Activated T-cell treated with anti-CD3 and anti-CD28 coated beads, Interleukin-2, amount 50 U/mL, for 4 hours (primary cell): ENCODE measurements at regions not wholly inside any gene's neighbourhood (a gene's known extent, or its start where the extent isn't known, plus 50 kb on each side); places are given as distances from the start of the nearest gene placed in this dataset.

ENCODE experiments used
- ATAC-seq, 2 donors: fragments of 200-7000 bp; cut with Tn5 transposase; one replicate each; pipeline ENCODE4 v1.10.0; 2021
- DNase-seq: peaks from one replicate; pipeline ENCODE4 v3.0.0-alpha.2; 2020
- H3K27me3 Mint-ChIP-seq: one replicate; pipeline ENCODE4 v1.8.0; 2021; ENCODE audit warnings: low read depth, mixed read lengths
- H3K36me3 Mint-ChIP-seq: one replicate; pipeline ENCODE4 v1.8.0; 2022; ENCODE audit warnings: mixed read lengths; ENCODE audit not compliant: insufficient read depth
- H3K4me1 Mint-ChIP-seq: one replicate; pipeline ENCODE4 v1.8.0; 2021; ENCODE audit warnings: low read depth, mixed read lengths
- H3K4me3 Mint-ChIP-seq: one replicate; pipeline ENCODE4 v1.8.0; 2021; ENCODE audit warnings: mild to moderate bottlenecking, moderate library complexity, mixed read lengths
- H3K9me3 Mint-ChIP-seq: one replicate; pipeline ENCODE4 v1.8.0; 2021; ENCODE audit warnings: mixed read lengths

DNA sequence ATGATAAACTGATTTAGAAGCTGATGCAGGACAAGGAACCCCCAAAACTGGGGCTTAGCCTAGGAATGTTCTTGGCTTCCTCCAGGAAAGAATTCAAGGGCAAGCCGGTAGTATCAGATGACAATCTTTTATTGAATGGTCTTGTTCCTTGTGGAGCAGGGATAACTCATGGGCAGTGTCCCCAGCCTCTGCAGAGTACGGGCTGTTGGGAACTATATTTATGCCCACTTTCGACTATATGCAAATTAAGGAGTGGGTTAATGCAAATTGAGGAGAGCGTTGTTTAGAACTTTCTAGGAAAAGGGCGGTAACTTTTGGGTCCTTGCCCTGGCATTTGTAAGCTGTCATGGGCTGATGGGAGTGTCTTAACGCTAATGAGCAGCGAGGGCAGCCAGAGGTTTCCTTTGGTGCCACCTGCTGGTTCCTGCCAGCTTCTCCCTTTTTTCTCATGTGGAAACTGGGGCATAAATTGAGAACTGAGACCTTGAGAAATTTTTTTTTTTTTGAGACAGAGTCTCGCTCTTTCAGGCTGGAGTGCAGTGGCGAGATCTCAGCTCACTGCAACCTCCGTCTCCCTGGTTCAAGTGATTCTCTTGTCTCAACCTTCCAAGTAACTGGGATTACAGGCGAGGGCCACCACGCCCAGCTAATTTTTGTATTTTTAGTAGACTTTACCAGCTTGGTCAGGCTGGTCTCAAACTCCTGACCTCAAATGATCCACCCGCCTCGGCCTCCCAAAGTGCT is 79.4 kb upstream of the ABCC4 start:
- ATAC-seq = peak; percentile 91 to 95
- H3K27me3 Mint-ChIP-seq = peaks cover 5% of the 10 kb centered on the region
- no peak overlapping the region for H3K4me3 Mint-ChIP-seq
- peaks cover 2% of the 10 kb centered on the region for H3K4me1 Mint-ChIP-seq
- no peaks in the 10 kb centered on the region for H3K9me3 Mint-ChIP-seq
- H3K36me3 Mint-ChIP-seq = no peaks in the 10 kb centered on the region
- peak; percentile 57 for DNase-seq

DNA sequence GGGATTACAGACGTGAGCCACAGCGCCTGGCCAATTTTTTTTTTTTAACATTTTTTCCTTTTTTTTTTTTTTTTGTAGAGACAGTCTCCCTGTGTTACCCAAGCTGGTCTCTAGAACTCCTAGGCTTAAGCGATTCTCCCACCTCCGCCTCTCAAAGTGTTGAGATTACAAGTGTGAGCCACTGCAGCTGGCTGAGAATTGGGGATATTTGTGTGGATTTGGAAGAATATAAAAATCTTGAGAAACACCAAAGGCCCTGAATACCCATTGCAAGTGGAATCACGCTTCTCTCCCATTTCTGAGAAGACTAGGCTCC is 79.9 kb upstream of the ABCC4 start:
- H3K4me3 Mint-ChIP-seq = no peak overlapping the region
- ATAC-seq (no peak), DNase-seq (no peak)
- peaks cover 2% of the 10 kb centered on the region for H3K4me1 Mint-ChIP-seq
- peaks cover 5% of the 10 kb centered on the region for H3K27me3 Mint-ChIP-seq
- H3K9me3 Mint-ChIP-seq = no peaks in the 10 kb centered on the region
- no peaks in the 10 kb centered on the region for H3K36me3 Mint-ChIP-seq

DNA sequence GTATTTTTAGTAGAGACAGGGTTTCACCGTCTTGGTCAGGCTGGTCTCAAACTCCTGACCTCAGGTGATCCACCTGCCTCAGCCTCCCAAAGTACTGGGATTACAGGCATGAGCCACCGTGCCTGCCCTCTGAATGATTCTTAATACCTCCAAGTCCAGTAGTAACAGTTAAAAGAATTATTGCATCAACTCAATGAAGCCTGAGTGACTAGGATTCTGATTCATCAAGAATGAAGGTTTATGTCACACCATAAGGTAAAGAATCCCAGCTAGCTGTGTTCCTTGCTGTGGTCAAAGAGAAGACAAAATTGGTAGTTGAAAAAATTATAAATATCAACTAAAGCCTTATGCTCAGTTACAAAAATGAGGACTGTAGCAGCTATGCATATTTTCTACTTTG is 81.2 kb upstream of the ABCC4 start:
- DNase-seq = no peak
- Mint-ChIP-seq H3K9me3 (no peaks in the 10 kb centered on the region), H3K4me1 (peaks cover 2% of the 10 kb centered on the region), H3K36me3 (no peaks in the 10 kb centered on the region), H3K4me3 (no peak overlapping the region), H3K27me3 (peaks cover 5% of the 10 kb centered on the region)
- no peak for ATAC-seq

DNA sequence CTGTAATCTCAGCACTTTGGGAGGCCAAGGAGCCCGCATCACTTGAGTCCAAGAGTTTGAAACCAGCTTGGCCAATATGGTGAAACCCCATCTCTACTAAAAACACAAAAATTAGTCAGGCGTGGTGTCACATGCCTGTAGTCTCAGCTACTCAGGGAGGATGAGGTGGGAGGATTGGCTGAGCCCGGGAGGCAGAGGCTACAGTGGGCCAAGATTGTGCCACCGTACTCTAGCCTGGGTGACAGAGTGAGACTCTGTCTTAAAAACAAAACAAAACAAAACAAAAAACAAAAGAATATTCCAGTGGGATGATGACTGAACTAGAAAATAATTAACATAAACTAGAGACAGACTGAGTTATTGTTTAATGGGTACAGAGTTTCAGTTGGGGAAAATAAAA is 81.7 kb upstream of the ABCC4 start:
- Mint-ChIP-seq H3K36me3 (no peaks in the 10 kb centered on the region), H3K4me1 (peaks cover 2% of the 10 kb centered on the region)
- no peak for ATAC-seq

DNA sequence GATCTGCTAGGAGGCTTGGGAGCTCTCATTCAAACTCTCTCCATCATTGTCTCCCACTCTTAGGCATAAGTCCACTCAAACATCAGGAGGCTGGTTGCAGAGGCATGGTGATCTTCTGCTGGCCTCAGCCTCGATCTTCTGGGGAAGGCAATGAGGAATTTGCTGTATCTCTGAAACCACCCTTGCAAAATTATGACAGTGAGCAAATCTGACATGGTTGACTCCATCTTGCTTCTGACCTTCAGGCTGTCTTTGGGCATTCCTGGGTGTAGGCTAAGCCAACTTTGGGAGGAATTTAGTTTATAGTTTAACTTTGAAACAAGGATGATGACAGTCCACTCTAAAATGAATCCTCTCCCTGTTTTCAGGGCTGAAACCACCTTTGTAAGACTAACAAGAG is 84.1 kb upstream of the ABCC4 start:
- DNase-seq = no peak
- no peaks in the 10 kb centered on the region for H3K9me3 Mint-ChIP-seq
- H3K4me3 Mint-ChIP-seq = no peak overlapping the region
- peaks cover 2% of the 10 kb centered on the region for H3K4me1 Mint-ChIP-seq
- no peak for ATAC-seq
- H3K27me3 Mint-ChIP-seq = peaks cover 15% of the 10 kb centered on the region
- H3K36me3 Mint-ChIP-seq = no peaks in the 10 kb centered on the region

More for the DNA sequence above, 81.7 kb upstream of the ABCC4 start:
- no peak for DNase-seq
- H3K9me3 Mint-ChIP-seq = no peaks in the 10 kb centered on the region
- H3K27me3 Mint-ChIP-seq = peaks cover 5% of the 10 kb centered on the region
- no peak overlapping the region for H3K4me3 Mint-ChIP-seq

DNA sequence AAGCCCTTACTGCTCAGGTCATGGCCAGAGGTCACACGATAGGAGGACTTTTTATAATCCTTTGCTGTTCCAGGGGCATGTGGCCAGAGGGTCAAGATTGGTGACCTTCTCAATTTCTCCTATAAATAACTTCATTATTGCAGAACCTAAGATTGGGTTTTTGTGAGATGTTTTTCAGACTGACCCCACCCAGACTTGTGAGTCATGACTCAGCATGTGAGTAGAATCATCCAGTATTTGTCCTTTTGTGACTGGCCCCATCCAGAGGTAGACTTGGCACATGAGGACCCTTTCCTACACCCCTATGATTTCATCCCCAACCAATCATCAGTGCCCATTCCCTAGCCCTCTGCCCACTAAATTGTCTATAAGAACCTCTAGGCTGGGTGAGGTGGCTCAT is 84.5 kb upstream of the ABCC4 start:
- H3K36me3 Mint-ChIP-seq = no peaks in the 10 kb centered on the region
- DNase-seq (no peak), ATAC-seq (no peak)
- no peaks in the 10 kb centered on the region for H3K9me3 Mint-ChIP-seq
- H3K4me1 Mint-ChIP-seq = peaks cover under 1% of the 10 kb centered on the region
- H3K4me3 Mint-ChIP-seq = no peak overlapping the region
- H3K27me3 Mint-ChIP-seq = peaks cover 18% of the 10 kb centered on the region

DNA sequence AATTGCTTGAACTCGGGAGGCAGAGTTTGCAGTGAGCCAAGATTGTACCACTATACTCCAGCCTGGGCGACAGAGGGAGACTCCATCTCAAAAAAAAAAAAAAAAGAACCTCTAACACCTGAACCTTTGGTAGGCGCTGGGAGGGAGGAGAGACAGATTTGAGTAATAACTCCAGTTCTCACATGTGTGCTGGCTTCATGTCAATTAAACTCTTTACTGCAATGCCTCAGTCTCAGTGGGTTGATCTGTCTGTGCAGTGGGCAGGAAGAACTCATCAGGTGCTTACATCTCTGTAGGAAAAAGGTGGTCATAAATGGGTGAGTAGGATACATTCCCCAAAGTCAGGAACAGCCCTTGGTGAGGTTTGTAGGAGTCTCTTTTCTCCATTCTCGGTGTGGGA is 85.1 kb upstream of the ABCC4 start:
- Mint-ChIP-seq H3K27me3 (peaks cover 20% of the 10 kb centered on the region), H3K9me3 (no peaks in the 10 kb centered on the region), H3K4me1 (no peaks in the 10 kb centered on the region), H3K36me3 (no peaks in the 10 kb centered on the region), H3K4me3 (no peak overlapping the region)
- no peak for DNase-seq
- ATAC-seq = no peak

DNA sequence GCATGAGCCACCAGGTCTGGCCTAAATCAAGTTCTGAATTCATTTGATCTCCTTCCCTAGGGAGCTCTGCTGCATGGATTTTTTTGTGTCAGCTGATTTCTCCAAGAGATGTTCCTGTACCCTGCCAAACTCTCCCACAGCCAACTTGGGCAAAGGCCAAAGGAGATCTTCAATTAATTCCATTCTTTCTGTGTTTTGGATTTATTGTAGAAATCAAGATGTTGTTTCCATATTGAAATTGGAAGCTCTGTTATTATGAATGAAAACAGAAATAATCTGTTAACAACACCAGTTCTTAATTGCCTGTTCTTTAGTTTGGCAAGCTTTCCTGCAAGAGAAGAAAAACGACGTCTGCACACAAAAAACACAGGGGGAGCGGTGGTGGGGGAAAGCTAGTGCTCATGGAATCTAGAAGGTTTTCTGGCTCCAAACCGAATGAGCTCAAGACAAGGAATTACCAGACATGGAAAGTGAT is 86.5 kb upstream of the ABCC4 start:
- no peak for ATAC-seq
- Mint-ChIP-seq H3K4me1 (no peaks in the 10 kb centered on the region), H3K9me3 (no peaks in the 10 kb centered on the region), H3K36me3 (no peaks in the 10 kb centered on the region), H3K4me3 (no peak overlapping the region), H3K27me3 (peaks cover 25% of the 10 kb centered on the region)
- no peak for DNase-seq

DNA sequence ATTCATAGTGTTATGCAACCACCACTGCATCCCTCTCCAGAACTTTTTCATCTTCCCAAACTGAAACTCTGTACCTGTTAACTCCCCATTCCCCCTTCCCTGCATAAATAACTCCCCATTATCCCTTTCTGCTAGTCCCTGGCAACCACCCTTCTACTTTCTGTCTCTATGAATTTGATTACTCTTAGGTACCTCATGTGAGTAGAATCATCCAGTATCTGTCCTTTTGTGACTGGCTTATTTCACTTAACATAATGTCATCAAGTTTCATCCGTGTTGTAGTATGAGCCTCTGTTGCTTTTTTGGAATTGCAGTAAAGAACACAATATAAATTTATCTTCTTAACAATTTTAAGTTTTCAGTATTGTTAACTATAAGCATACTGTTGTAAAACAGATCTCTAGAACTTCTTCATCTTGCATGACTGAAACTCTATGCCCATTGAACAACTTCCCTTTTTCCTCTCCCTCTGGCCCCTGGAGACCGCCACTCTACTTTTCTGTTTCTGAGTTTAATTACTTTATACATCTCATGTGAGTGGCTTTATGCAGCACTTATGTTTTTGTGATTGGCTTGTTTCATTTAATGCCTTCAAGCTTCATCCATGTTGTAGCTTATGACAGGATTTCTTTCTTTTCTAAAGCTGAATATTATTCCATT is 87.3 kb upstream of the ABCC4 start:
- peaks cover 25% of the 10 kb centered on the region for H3K27me3 Mint-ChIP-seq
- H3K4me1 Mint-ChIP-seq = no peaks in the 10 kb centered on the region
- no peaks in the 10 kb centered on the region for H3K9me3 Mint-ChIP-seq
- H3K4me3 Mint-ChIP-seq = no peak overlapping the region
- DNase-seq (no peak), ATAC-seq (no peak)
- H3K36me3 Mint-ChIP-seq = no peaks in the 10 kb centered on the region

DNA sequence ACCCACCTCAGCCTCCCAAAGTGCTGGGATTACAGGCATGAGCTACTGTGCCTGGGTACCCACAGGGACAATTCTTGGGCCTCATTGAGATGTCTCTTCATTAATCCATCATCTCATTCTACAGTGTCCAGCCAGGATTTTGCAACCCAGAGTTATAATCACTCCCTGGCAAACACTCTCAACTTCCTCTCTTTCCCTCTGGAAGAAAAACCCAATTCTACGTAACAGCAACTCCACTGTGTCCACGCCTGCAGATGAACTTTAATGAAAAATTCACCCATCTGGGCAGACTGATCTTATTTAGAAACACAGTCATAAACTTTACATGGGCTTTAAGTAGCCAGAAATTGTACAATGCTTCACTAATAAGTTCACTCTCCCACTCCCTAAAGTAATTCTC is 90.1 kb upstream of the ABCC4 start:
- ATAC-seq = no peak
- no peak for DNase-seq
- no peaks in the 10 kb centered on the region for H3K36me3 Mint-ChIP-seq
- H3K4me1 Mint-ChIP-seq = no peaks in the 10 kb centered on the region
- H3K9me3 Mint-ChIP-seq = no peaks in the 10 kb centered on the region
- peaks cover 31% of the 10 kb centered on the region for H3K27me3 Mint-ChIP-seq
- H3K4me3 Mint-ChIP-seq = no peak overlapping the region

DNA sequence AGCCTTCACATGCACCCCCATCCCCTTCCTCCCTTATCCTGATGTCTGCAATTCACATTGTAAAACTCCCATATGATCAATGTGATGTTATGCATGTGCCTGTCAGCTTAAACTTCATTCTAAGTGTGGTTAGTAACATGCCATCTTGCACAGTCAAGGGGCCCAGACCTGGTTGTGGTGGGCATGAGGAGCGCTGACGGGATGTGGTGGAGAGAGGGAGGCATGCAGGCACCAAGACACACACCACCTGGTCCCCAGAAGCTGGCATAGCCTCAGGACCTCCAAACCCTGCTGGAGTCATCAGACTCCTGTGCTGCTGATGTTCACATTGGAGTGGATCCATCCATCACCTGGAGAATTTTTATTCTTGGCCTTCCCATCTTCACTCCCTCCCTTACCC is 90.5 kb upstream of the ABCC4 start:
- H3K36me3 Mint-ChIP-seq = no peaks in the 10 kb centered on the region
- peaks cover 31% of the 10 kb centered on the region for H3K27me3 Mint-ChIP-seq
- H3K4me3 Mint-ChIP-seq = no peak overlapping the region
- H3K9me3 Mint-ChIP-seq = no peaks in the 10 kb centered on the region
- no peaks in the 10 kb centered on the region for H3K4me1 Mint-ChIP-seq
- DNase-seq (no peak), ATAC-seq (no peak)

DNA sequence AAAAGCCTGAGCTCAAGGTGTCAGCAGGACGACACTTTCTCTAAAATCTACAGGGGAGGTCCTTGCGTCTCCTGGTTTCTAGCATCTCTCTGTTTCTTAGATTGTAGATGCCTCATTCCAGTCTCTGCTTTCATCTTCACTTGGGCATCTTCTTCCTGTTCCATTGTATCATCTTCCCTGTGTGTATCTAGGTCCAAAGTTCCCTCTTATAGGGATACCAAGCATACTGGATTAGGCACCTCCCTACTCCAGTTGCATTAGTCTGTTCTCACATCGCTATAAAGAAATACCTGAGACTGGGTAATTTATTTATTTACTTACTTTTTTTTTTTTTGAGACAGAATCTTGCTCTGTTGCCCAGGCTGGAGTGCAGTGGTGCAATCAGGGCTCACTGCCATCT is 91.3 kb upstream of the ABCC4 start:
- no peak for ATAC-seq
- no peak overlapping the region for H3K4me3 Mint-ChIP-seq
- H3K36me3 Mint-ChIP-seq = no peaks in the 10 kb centered on the region

DNA sequence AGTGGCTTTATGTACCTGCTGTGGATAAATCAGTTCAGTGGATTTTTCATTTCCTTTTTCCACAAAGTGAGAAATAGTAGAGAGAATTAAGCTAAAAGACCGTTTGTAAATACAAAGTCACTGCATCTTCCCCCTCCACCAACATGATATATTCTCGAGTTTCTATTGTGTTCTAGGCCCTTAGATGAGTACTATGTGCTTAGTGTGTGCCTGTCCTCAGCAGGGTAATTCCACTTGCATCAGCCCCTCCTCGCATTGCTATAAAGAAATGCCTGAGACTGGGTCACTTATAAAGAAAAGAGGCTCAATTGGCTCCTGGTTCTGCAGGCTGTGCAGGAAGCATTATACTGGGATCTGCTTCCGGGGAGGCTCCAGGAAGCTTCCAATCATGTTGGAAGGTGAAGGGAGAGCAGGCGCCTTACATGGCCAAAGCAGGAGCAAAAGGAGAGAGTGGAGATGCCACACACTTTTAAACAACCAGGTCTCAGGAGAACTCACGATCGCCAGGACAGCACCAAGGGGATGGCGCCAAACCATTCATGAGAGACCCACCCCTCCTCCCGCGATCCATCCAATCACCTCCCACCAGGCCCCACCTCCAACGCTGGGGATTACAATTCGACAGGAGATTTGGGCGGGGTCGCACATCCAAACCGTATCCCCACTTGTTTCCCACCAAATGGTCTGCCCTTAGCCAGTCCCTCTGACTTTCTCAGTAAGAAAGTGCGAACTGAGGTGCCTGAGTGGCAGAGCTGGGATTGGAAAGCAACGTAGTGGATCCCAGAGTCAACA is 102.3 kb upstream of the ABCC4 start:
- Mint-ChIP-seq H3K36me3 (no peaks in the 10 kb centered on the region), H3K4me3 (peak overlapping the region; percentile 92), H3K4me1 (peaks cover 8% of the 10 kb centered on the region), H3K9me3 (no peaks in the 10 kb centered on the region), H3K27me3 (peaks cover 14% of the 10 kb centered on the region)
- peak; percentile 28 to 52 for ATAC-seq
- no peak for DNase-seq

More for the DNA sequence above, 91.3 kb upstream of the ABCC4 start:
- H3K9me3 Mint-ChIP-seq = no peaks in the 10 kb centered on the region
- no peaks in the 10 kb centered on the region for H3K4me1 Mint-ChIP-seq
- no peak for DNase-seq
- peaks cover 31% of the 10 kb centered on the region for H3K27me3 Mint-ChIP-seq

DNA sequence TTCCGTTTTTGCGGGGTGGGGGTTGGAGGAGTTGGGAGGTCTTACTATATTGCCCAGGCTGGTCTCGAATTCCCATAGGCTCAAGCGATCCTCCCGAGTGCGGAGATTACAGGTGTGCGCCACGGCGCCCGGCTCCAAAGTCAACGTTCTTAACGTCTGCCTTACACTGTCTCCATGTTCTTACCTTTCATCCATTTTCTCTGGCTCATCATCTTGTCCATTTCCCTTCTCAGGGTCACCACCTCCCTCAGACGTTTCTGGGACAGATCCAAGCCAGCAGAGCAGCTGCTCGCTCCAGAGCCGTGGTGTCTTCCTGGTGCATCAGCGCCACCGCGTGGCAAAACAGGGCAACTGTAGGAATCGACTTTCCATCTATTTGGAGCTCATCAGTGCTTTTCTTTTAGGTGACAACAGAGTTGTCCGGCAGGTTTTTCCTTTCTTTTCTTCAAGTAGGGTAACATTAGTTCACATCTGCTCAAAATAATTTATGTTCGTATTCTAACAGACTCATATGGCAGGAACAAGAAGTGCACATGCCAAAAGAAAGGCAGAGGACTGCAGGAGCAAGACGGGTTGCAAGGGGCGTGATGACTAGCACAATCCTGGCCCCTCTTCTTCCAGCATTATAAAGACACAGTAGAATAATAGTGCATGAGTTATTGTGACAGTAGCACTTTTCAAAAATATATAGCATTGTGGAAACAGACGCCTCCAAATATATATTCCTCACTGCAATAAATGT is 103.1 kb upstream of the ABCC4 start:
- H3K36me3 Mint-ChIP-seq = no peaks in the 10 kb centered on the region
- peak; percentile 86 to 87 for ATAC-seq
- H3K27me3 Mint-ChIP-seq = peaks cover 14% of the 10 kb centered on the region
- H3K9me3 Mint-ChIP-seq = no peaks in the 10 kb centered on the region
- peaks cover 8% of the 10 kb centered on the region for H3K4me1 Mint-ChIP-seq
- peak overlapping the region; percentile 92 for H3K4me3 Mint-ChIP-seq
- peak; percentile 72 for DNase-seq
